ENCODE measurements at regions not wholly inside any gene's neighbourhood (a gene's known extent, or its start where the extent isn't known, plus 50 kb on each side); places are given as distances from the start of the nearest gene placed in this dataset.

- TF ChIP-seq, protein P1, sequence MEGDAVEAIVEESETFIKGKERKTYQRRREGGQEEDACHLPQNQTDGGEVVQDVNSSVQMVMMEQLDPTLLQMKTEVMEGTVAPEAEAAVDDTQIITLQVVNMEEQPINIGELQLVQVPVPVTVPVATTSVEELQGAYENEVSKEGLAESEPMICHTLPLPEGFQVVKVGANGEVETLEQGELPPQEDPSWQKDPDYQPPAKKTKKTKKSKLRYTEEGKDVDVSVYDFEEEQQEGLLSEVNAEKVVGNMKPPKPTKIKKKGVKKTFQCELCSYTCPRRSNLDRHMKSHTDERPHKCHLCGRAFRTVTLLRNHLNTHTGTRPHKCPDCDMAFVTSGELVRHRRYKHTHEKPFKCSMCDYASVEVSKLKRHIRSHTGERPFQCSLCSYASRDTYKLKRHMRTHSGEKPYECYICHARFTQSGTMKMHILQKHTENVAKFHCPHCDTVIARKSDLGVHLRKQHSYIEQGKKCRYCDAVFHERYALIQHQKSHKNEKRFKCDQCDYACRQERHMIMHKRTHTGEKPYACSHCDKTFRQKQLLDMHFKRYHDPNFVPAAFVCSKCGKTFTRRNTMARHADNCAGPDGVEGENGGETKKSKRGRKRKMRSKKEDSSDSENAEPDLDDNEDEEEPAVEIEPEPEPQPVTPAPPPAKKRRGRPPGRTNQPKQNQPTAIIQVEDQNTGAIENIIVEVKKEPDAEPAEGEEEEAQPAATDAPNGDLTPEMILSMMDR (conservative IDR thresholded peaks at IDR 0.05; ENCODE audit: low read depth, low read length): no peak
- TF ChIP-seq EZH2 (IDR thresholded peaks at IDR 0.05; ENCODE audit: borderline replicate concordance, low read depth, low read length, poor library complexity, severe bottlenecking): no peak
Measured at GRCh38 chr16:87145181-87146176, 171.7 kb downstream of the C16orf95 start.
